ENCODE measurements at regions not wholly inside any gene's neighbourhood (a gene's known extent, or its start where the extent isn't known, plus 50 kb on each side); places are given as distances from the start of the nearest gene placed in this dataset.

GRCh38 chr18:56515522-56515921 lies 122.9 kb downstream of the TXNL1 start:
- H2AFZ ChIP-seq (ENCODE audit: control insufficient read depth, low read depth, low read length), result no peak overlapping the region
- ChIA-PET SMC1A (ENCODE audit: uncharacterized antibody, unreplicated experiment) (interaction anchor here (1.0 to 1.4 kb wide), 3 partner anchors 26 to 49 kb away, joined by 3 to 4 read pairs (median 3); no protein-coding TSS in a partner anchor), CTCF (no interaction called here), RAD21 (ENCODE audit: unreplicated experiment) (interaction anchor here (0.9 to 1.8 kb wide), 2 partner anchors 61 to 117 kb away, joined by 3 read pairs; no protein-coding TSS in a partner anchor), POLR2A (interaction anchor here (0.6 kb wide), 1 partner anchor 8 kb away, joined by 3 read pairs; no protein-coding TSS in a partner anchor)
- H3K9me3 ChIP-seq (replicated peaks; ENCODE audit: control insufficient read depth, insufficient read depth, low read length), result no peaks in the 10 kb centered on the region
- ATAC-seq, result no peak
- no peak overlapping the region for H3K4me3 ChIP-seq
- BruUV-seq (replicated peaks), result no TSS peak
- H3K36me3 ChIP-seq (ENCODE audit: control insufficient read depth in 2 of 2, insufficient read depth in 2 of 2, low read length in 1 of 2), result no peaks in the 10 kb centered on the region
- no peak for FAIRE-seq
- H3K4me2 ChIP-seq (ENCODE audit: control insufficient read depth, insufficient read depth), result no peak overlapping the region
- DNase-seq (ENCODE audit: low read depth, low spot score), result no peak
- H4K20me1 ChIP-seq (ENCODE audit: control insufficient read depth, insufficient read depth), result no peaks in the 10 kb centered on the region
- WGBS (ENCODE audit: insufficient coverage, insufficient replicate concordance, low lambda C conversion rate, missing lambda C conversion rate), result 36% methylated on average over 3 of the region's 3 CpGs
- intact Hi-C loops (cut with micrococcal nuclease; ENCODE audit: unreplicated experiment), result no loop called here
- no peak overlapping the region for H3K27ac ChIP-seq (ENCODE audit: control insufficient read depth, insufficient read depth)
- no peak overlapping the region for H3K9ac ChIP-seq (ENCODE audit: control insufficient read depth, insufficient read depth, low read length)
- no peaks in the 10 kb centered on the region for H3K4me1 ChIP-seq (ENCODE audit: control insufficient read depth, insufficient read depth, low read length)
- no peaks in the 10 kb centered on the region for H3K79me2 ChIP-seq (ENCODE audit: control insufficient read depth, insufficient read depth, low read length)
- no peaks in the 10 kb centered on the region; a peak in 1 of 4 replicates for H3K27me3 ChIP-seq (replicated peaks in 1 of 2; ENCODE audit: control insufficient read depth in 2 of 2, insufficient read depth in 2 of 2, low read length in 1 of 2)
- in situ Hi-C loops (cut with MboI), result no loop called here
- TF ChIP-seq CEBPZ (IDR thresholded peaks at IDR 0.05; ENCODE audit: low read depth, low read length), result no peak
- no peak for TF ChIP-seq ZBTB40 (IDR thresholded peaks at IDR 0.05; ENCODE audit: borderline replicate concordance)
- no peak for TF ChIP-seq ASH2L (IDR thresholded peaks at IDR 0.05; ENCODE audit: borderline replicate concordance, low read depth)
- no peak for TF ChIP-seq NFXL1 (IDR thresholded peaks at IDR 0.05; ENCODE audit: borderline replicate concordance)
- TF ChIP-seq HCFC1 (IDR thresholded peaks at IDR 0.05; ENCODE audit: low read length), result no peak
- no peak for TF ChIP-seq BMI1 (IDR thresholded peaks at IDR 0.05; ENCODE audit: borderline replicate concordance)
- TF ChIP-seq ATF3 (IDR thresholded peaks at IDR 0.05; ENCODE audit: borderline replicate concordance, extremely low read depth, low read depth, low read length), result no peak
- no peak for TF ChIP-seq CREB1 (IDR thresholded peaks at IDR 0.05; ENCODE audit: low read depth)
- no peak for TF ChIP-seq IRF4 (IDR thresholded peaks at IDR 0.05; ENCODE audit: low read depth, low read length)
- TF ChIP-seq RAD51 (IDR thresholded peaks at IDR 0.05), result no peak
- TF ChIP-seq LARP7 (IDR thresholded peaks at IDR 0.05), result no peak
- TF ChIP-seq SMARCA5 (IDR thresholded peaks at IDR 0.05), result no peak
- no peak for TF ChIP-seq BHLHE40 (IDR thresholded peaks at IDR 0.05; ENCODE audit: borderline replicate concordance in 1 of 2, low read depth in 2 of 2, low read length in 1 of 2)
- TF ChIP-seq TARDBP (IDR thresholded peaks at IDR 0.05; ENCODE audit: borderline replicate concordance), result no peak
- TF ChIP-seq ZSCAN29 (IDR thresholded peaks at IDR 0.05), result no peak
- TF ChIP-seq STAT1 (conservative IDR thresholded peaks at IDR 0.05), result no peak
- TF ChIP-seq HSF1 (IDR thresholded peaks at IDR 0.05; ENCODE audit: low read depth, low read length), result no peak
- TF ChIP-seq ZNF622 (IDR thresholded peaks at IDR 0.05), result no peak
